AG04450 (cell line): ENCODE measurements at regions not wholly inside any gene's neighbourhood (a gene's known extent, or its start where the extent isn't known, plus 50 kb on each side); places are given as distances from the start of the nearest gene placed in this dataset.

Experiments used
- CTCF ChIA-PET: fragments of 300-600, 350-600 bp; formaldehyde crosslinking; extraction: SDS; loops from one replicate; lab custom pipeline; 2022; ENCODE audit warnings: antibody characterized with exemption, inconsistent platforms; lab: Charles Lee
- POLR2A ChIA-PET: fragments of 350-600 bp; formaldehyde crosslinking; extraction: SDS; loops from one replicate; lab custom pipeline; 2021; ENCODE audit warnings: antibody characterized with exemption, inconsistent platforms; lab: Yijun Ruan, JAX
- DNase-seq: peaks from one replicate; pipeline ENCODE4 v3.0.0-alpha.2; 2011; ENCODE audit warnings: low read depth, low spot score
- H3K27ac ChIP-seq: one replicate; pipeline ENCODE4 v1.5.1; 2012; ENCODE audit warnings: low read depth, low read length, control low read depth
- H3K27me3 ChIP-seq: one replicate; pipeline ENCODE4 v1.6.0; 2012; ENCODE audit warnings: low read length; ENCODE audit not compliant: control insufficient read depth, insufficient read depth
- H3K4me3 ChIP-seq: 2 replicates; pipeline ENCODE4 v1.5.1; 2011; ENCODE audit warnings: mild to moderate bottlenecking, low read depth, low read length, control low read depth
- H3K9me3 ChIP-seq: 2 replicates; pipeline ENCODE4 v1.5.1; 2012; ENCODE audit warnings: low read length; ENCODE audit not compliant: control insufficient read depth, insufficient read depth
- TF ChIP-seq, protein P1 (sequence below): IDR thresholded peaks from 2 replicates; pipeline ENCODE4 v1.5.1; 2011; ENCODE audit warnings: low read depth, low read length, control low read depth, inconsistent platforms

GRCh38 chr6:105943514-105943913 is 142.6 kb upstream of the PRDM1 start:
- H3K27ac ChIP-seq, result no peak overlapping the region
- no peak for DNase-seq
- H3K27me3 ChIP-seq, result no peaks in the 10 kb centered on the region
- no peaks in the 10 kb centered on the region for H3K9me3 ChIP-seq
- TF ChIP-seq, protein P1, sequence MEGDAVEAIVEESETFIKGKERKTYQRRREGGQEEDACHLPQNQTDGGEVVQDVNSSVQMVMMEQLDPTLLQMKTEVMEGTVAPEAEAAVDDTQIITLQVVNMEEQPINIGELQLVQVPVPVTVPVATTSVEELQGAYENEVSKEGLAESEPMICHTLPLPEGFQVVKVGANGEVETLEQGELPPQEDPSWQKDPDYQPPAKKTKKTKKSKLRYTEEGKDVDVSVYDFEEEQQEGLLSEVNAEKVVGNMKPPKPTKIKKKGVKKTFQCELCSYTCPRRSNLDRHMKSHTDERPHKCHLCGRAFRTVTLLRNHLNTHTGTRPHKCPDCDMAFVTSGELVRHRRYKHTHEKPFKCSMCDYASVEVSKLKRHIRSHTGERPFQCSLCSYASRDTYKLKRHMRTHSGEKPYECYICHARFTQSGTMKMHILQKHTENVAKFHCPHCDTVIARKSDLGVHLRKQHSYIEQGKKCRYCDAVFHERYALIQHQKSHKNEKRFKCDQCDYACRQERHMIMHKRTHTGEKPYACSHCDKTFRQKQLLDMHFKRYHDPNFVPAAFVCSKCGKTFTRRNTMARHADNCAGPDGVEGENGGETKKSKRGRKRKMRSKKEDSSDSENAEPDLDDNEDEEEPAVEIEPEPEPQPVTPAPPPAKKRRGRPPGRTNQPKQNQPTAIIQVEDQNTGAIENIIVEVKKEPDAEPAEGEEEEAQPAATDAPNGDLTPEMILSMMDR, result no peak
- POLR2A ChIA-PET, result no interaction called here
- CTCF ChIA-PET, result no interaction called here
- H3K4me3 ChIP-seq, result no peak overlapping the region

- Histone ChIP-seq H3K27me3 (no peaks in the 10 kb centered on the region), H3K9me3 (no peaks in the 10 kb centered on the region), H3K27ac (no peak overlapping the region), H3K4me3 (no peak overlapping the region)
- no peak for DNase-seq
- POLR2A ChIA-PET, result no interaction called here
- CTCF ChIA-PET, result no interaction called here
- TF ChIP-seq, protein P1, result no peak
Measured at GRCh38 chr6:105941621-105942412, 144.3 kb upstream of the PRDM1 start.

DNA sequence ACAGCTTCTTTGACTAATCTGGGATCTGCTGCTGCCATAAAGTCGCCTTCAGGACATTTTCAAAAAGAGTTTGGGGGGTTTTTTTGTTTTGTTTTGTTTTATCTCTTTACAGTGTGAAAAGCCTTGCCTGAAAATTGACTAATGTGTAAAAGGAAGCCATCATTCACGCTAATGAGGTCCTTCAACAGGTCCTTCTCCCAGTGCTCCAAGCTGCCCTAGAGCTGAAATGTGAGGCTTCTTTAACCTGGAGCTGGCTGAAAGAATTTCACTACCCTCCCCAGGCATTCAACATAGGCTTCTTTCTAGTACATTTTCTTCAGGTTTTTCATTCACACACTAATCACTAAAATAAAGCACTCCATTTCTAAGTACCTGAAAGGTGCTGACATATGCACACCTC is 145.1 kb upstream of the PRDM1 start:
- ChIA-PET CTCF (interaction anchor here (0.5 kb wide), 1 partner anchor 164 kb away, joined by 3 read pairs; no protein-coding TSS in a partner anchor), POLR2A (no interaction called here)
- DNase-seq, result no peak
- no peak overlapping the region for H3K27ac ChIP-seq
- H3K9me3 ChIP-seq, result no peaks in the 10 kb centered on the region
- TF ChIP-seq, protein P1, result no peak
- H3K27me3 ChIP-seq, result no peaks in the 10 kb centered on the region
- no peak overlapping the region for H3K4me3 ChIP-seq

DNA sequence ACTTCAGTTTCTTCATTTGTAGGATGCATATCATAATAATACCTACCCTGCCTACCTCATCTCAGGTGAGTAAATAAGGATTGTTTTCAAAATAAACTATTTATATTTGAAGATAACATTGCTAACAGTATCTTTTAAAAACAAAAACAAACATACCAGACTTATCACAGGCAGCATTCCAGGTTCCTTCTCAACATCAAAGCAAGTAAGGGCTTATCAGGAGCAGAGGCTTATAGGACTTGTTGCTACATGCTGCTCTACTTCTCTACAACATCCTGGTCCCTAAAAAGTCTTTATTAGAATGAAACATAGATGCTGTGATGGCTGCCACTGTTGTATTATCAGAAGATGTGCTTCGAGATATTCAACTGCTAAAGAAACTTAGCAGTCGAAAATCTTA is 149.2 kb upstream of the PRDM1 start:
- H3K27ac ChIP-seq, result no peak overlapping the region
- POLR2A ChIA-PET, result no interaction called here

GRCh38 chr6:105935416-105935815 is 150.7 kb upstream of the PRDM1 start:
- Histone ChIP-seq H3K27me3 (no peaks in the 10 kb centered on the region), H3K9me3 (no peaks in the 10 kb centered on the region), H3K4me3 (no peak overlapping the region), H3K27ac (no peak overlapping the region)
- DNase-seq, result no peak
- TF ChIP-seq, protein P1, result no peak
- ChIA-PET POLR2A (no interaction called here), CTCF (no interaction called here)

More for the DNA sequence above, 149.2 kb upstream of the PRDM1 start:
- Histone ChIP-seq H3K4me3 (no peak overlapping the region), H3K9me3 (no peaks in the 10 kb centered on the region), H3K27me3 (no peaks in the 10 kb centered on the region)
- DNase-seq, result no peak
- TF ChIP-seq, protein P1, result no peak
- CTCF ChIA-PET, result no interaction called here
